ENCODE measurements at regions not wholly inside any gene's neighbourhood (a gene's known extent, or its start where the extent isn't known, plus 50 kb on each side); places are given as distances from the start of the nearest gene placed in this dataset.

- TF ChIP-seq CTCF (IDR thresholded peaks at IDR 0.05; ENCODE audit: extremely low read depth, low read depth, low read length) = no peak
These were observed 51.3 kb upstream of the LTBP1 start for GRCh38 chr2:32895424-32895823.

More at GRCh38 chr2:32895424-32895823, 51.3 kb upstream of the LTBP1 start:
- no peaks in the 10 kb centered on the region for H3K79me2 ChIP-seq (ENCODE audit: insufficient read depth, low read length)
- H3K4me3 ChIP-seq (ENCODE audit: insufficient read depth, low read length) = no peak overlapping the region
- no peaks in the 10 kb centered on the region for H3K9me3 ChIP-seq (ENCODE audit: low read depth, low read length)
- no peak overlapping the region for H2AFZ ChIP-seq (ENCODE audit: low read length)
- H3K27ac ChIP-seq (ENCODE audit: low read depth, low read length) = no peak overlapping the region
- no peaks in the 10 kb centered on the region for H3K36me3 ChIP-seq (ENCODE audit: insufficient read depth, low read length)
- H3K27me3 ChIP-seq (ENCODE audit: insufficient read depth, low read length) = peaks cover 7% of the 10 kb centered on the region
- peak overlapping the region; percentile 19 for H3K4me2 ChIP-seq (ENCODE audit: insufficient read depth, low read length)
- no peak for DNase-seq (ENCODE audit: insufficient read length, low spot score, missing footprints)
- H3K4me1 ChIP-seq (ENCODE audit: insufficient read depth, low read length) = peaks cover 3% of the 10 kb centered on the region
- H4K20me1 ChIP-seq (ENCODE audit: insufficient read depth, low read length) = no peaks in the 10 kb centered on the region
